ENCODE measurements at regions not wholly inside any gene's neighbourhood (a gene's known extent, or its start where the extent isn't known, plus 50 kb on each side); places are given as distances from the start of the nearest gene placed in this dataset.

GRCh38 chr2:566379-567313 lies 110.6 kb downstream of the TMEM18 start:
- Histone ChIP-seq H3K4me3 (ENCODE audit: low read depth, low read length) (no peak overlapping the region), H3K27ac (ENCODE audit: low read depth, low read length) (no peak overlapping the region), H4K8ac (ENCODE audit: low read depth, low read length) (no peak overlapping the region), H3K4me2 (ENCODE audit: low read length) (no peak overlapping the region), H3K4ac (ENCODE audit: low read depth, low read length) (no peak overlapping the region), H4K12ac (ENCODE audit: low read depth, low read length) (no peak overlapping the region), H3K14ac (ENCODE audit: low read length) (no peak overlapping the region), H4K91ac (ENCODE audit: low read depth, low read length) (no peak overlapping the region), H3K23ac (ENCODE audit: low read length) (no peak overlapping the region), H2BK5ac (ENCODE audit: low read depth, low read length, poor library complexity) (no peak overlapping the region), H3K9ac (ENCODE audit: low read length) (no peak overlapping the region), H3K18ac (ENCODE audit: low read length) (no peak overlapping the region), H3K9me3 (ENCODE audit: insufficient read depth, low read depth, low read length) (peaks cover 3% of the 10 kb centered on the region), H2BK120ac (ENCODE audit: insufficient read depth, low read length, poor library complexity) (no peak overlapping the region), H2AK5ac (ENCODE audit: low read length) (no peak overlapping the region), H3K79me2 (ENCODE audit: control insufficient read depth, insufficient read depth, low read length, poor library complexity) (no peaks in the 10 kb centered on the region), H2BK12ac (ENCODE audit: low read length) (no peak overlapping the region), H3K36me3 (ENCODE audit: control insufficient read depth in 1 of 2, insufficient read depth in 2 of 2, low read length in 2 of 2) (no peaks in the 10 kb centered on the region), H2AFZ (ENCODE audit: insufficient read depth, low read length, poor library complexity) (no peak overlapping the region), H3K4me1 (ENCODE audit: control insufficient read depth in 1 of 2, insufficient read depth in 2 of 2, low read length in 2 of 2) (no peaks in the 10 kb centered on the region), H3K79me1 (ENCODE audit: low read length) (no peaks in the 10 kb centered on the region), H3K27me3 (ENCODE audit: insufficient read depth, low read length) (no peaks in the 10 kb centered on the region)
- WGBS (ENCODE audit: extremely low coverage, insufficient coverage, insufficient read length), result no CpG with 5 or more reads among the region's 19 CpGs
- DNase-seq, result no peak

GRCh38 chr2:564471-565181 lies 112.6 kb downstream of the TMEM18 start:
- Histone ChIP-seq H2AK5ac (ENCODE audit: low read length) (no peak overlapping the region), H3K18ac (ENCODE audit: low read length) (no peak overlapping the region), H2BK120ac (ENCODE audit: insufficient read depth, low read length, poor library complexity) (no peak overlapping the region), H3K9me3 (ENCODE audit: insufficient read depth, low read depth, low read length) (peaks cover 3% of the 10 kb centered on the region), H3K79me1 (ENCODE audit: low read length) (no peaks in the 10 kb centered on the region), H3K27me3 (ENCODE audit: insufficient read depth, low read length) (no peaks in the 10 kb centered on the region), H3K23ac (ENCODE audit: low read length) (no peak overlapping the region), H3K14ac (ENCODE audit: low read length) (no peak overlapping the region), H4K12ac (ENCODE audit: low read depth, low read length) (no peak overlapping the region), H3K79me2 (ENCODE audit: control insufficient read depth, insufficient read depth, low read length, poor library complexity) (no peaks in the 10 kb centered on the region), H3K4me3 (ENCODE audit: low read depth, low read length) (no peak overlapping the region), H3K9ac (ENCODE audit: low read length) (no peak overlapping the region), H3K4me1 (ENCODE audit: control insufficient read depth in 1 of 2, insufficient read depth in 2 of 2, low read length in 2 of 2) (no peaks in the 10 kb centered on the region), H3K27ac (ENCODE audit: low read depth, low read length) (no peak overlapping the region), H2BK5ac (ENCODE audit: low read depth, low read length, poor library complexity) (no peak overlapping the region), H4K8ac (ENCODE audit: low read depth, low read length) (no peak overlapping the region), H2AFZ (ENCODE audit: insufficient read depth, low read length, poor library complexity) (no peak overlapping the region), H3K4me2 (ENCODE audit: low read length) (no peak overlapping the region), H4K91ac (ENCODE audit: low read depth, low read length) (no peak overlapping the region), H3K36me3 (ENCODE audit: control insufficient read depth in 1 of 2, insufficient read depth in 2 of 2, low read length in 2 of 2) (no peaks in the 10 kb centered on the region), H2BK12ac (ENCODE audit: low read length) (no peak overlapping the region), H3K4ac (ENCODE audit: low read depth, low read length) (no peak overlapping the region)
- no CpG with 5 or more reads among the region's 19 CpGs for WGBS (ENCODE audit: extremely low coverage, insufficient coverage, insufficient read length)
- DNase-seq, result no peak

- H3K4me3 ChIP-seq (ENCODE audit: low read depth, low read length), result no peak overlapping the region
- no peaks in the 10 kb centered on the region for H3K4me1 ChIP-seq (ENCODE audit: control insufficient read depth in 1 of 2, insufficient read depth in 2 of 2, low read length in 2 of 2)
- no peak overlapping the region for H4K12ac ChIP-seq (ENCODE audit: low read depth, low read length)
- H2BK12ac ChIP-seq (ENCODE audit: low read length), result no peak overlapping the region
- H3K9me3 ChIP-seq (ENCODE audit: insufficient read depth, low read depth, low read length), result peaks cover 3% of the 10 kb centered on the region
- no peak overlapping the region for H3K27ac ChIP-seq (ENCODE audit: low read depth, low read length)
- no peak overlapping the region for H3K14ac ChIP-seq (ENCODE audit: low read length)
- H4K8ac ChIP-seq (ENCODE audit: low read depth, low read length), result no peak overlapping the region
- no peak for DNase-seq
- H3K36me3 ChIP-seq (ENCODE audit: control insufficient read depth in 1 of 2, insufficient read depth in 2 of 2, low read length in 2 of 2), result no peaks in the 10 kb centered on the region
- no peak overlapping the region for H2AFZ ChIP-seq (ENCODE audit: insufficient read depth, low read length, poor library complexity)
- no peak overlapping the region for H4K91ac ChIP-seq (ENCODE audit: low read depth, low read length)
- H3K27me3 ChIP-seq (ENCODE audit: insufficient read depth, low read length), result no peaks in the 10 kb centered on the region
- H3K79me1 ChIP-seq (ENCODE audit: low read length), result no peaks in the 10 kb centered on the region
- no peak overlapping the region for H3K23ac ChIP-seq (ENCODE audit: low read length)
- no peak overlapping the region for H3K4ac ChIP-seq (ENCODE audit: low read depth, low read length)
- no peak overlapping the region for H2BK120ac ChIP-seq (ENCODE audit: insufficient read depth, low read length, poor library complexity)
- no peak overlapping the region for H3K9ac ChIP-seq (ENCODE audit: low read length)
- H3K79me2 ChIP-seq (ENCODE audit: control insufficient read depth, insufficient read depth, low read length, poor library complexity), result no peaks in the 10 kb centered on the region
- WGBS (ENCODE audit: extremely low coverage, insufficient coverage, insufficient read length), result no CpG with 5 or more reads among the region's 10 CpGs
- no peak overlapping the region for H2BK5ac ChIP-seq (ENCODE audit: low read depth, low read length, poor library complexity)
- no peak overlapping the region for H3K18ac ChIP-seq (ENCODE audit: low read length)
- no peak overlapping the region for H2AK5ac ChIP-seq (ENCODE audit: low read length)
- H3K4me2 ChIP-seq (ENCODE audit: low read length), result no peak overlapping the region
These were observed 113.7 kb downstream of the TMEM18 start for GRCh38 chr2:563512-563911.

GRCh38 chr2:562391-563364 lies 114.5 kb downstream of the TMEM18 start:
- Histone ChIP-seq H3K18ac (ENCODE audit: low read length) (no peak overlapping the region), H4K8ac (ENCODE audit: low read depth, low read length) (no peak overlapping the region), H3K23ac (ENCODE audit: low read length) (no peak overlapping the region), H3K4me1 (ENCODE audit: control insufficient read depth in 1 of 2, insufficient read depth in 2 of 2, low read length in 2 of 2) (no peaks in the 10 kb centered on the region), H3K79me2 (ENCODE audit: control insufficient read depth, insufficient read depth, low read length, poor library complexity) (no peaks in the 10 kb centered on the region), H3K14ac (ENCODE audit: low read length) (no peak overlapping the region), H3K9ac (ENCODE audit: low read length) (no peak overlapping the region), H2AFZ (ENCODE audit: insufficient read depth, low read length, poor library complexity) (no peak overlapping the region), H2BK12ac (ENCODE audit: low read length) (no peak overlapping the region), H3K4me2 (ENCODE audit: low read length) (no peak overlapping the region), H3K27ac (ENCODE audit: low read depth, low read length) (no peak overlapping the region), H3K4ac (ENCODE audit: low read depth, low read length) (no peak overlapping the region), H3K9me3 (ENCODE audit: insufficient read depth, low read depth, low read length) (peaks cover 3% of the 10 kb centered on the region), H4K91ac (ENCODE audit: low read depth, low read length) (no peak overlapping the region), H3K4me3 (ENCODE audit: low read depth, low read length) (no peak overlapping the region), H3K36me3 (ENCODE audit: control insufficient read depth in 1 of 2, insufficient read depth in 2 of 2, low read length in 2 of 2) (no peaks in the 10 kb centered on the region), H2BK5ac (ENCODE audit: low read depth, low read length, poor library complexity) (no peak overlapping the region), H3K79me1 (ENCODE audit: low read length) (no peaks in the 10 kb centered on the region), H3K27me3 (ENCODE audit: insufficient read depth, low read length) (no peaks in the 10 kb centered on the region), H2AK5ac (ENCODE audit: low read length) (no peak overlapping the region), H2BK120ac (ENCODE audit: insufficient read depth, low read length, poor library complexity) (no peak overlapping the region), H4K12ac (ENCODE audit: low read depth, low read length) (no peak overlapping the region)
- DNase-seq, result no peak
- no CpG with 5 or more reads among the region's 33 CpGs for WGBS (ENCODE audit: extremely low coverage, insufficient coverage, insufficient read length)
